Type B pancreatic cell (in vitro differentiated cells): ENCODE measurements at regions not wholly inside any gene's neighbourhood (a gene's known extent, or its start where the extent isn't known, plus 50 kb on each side); places are given as distances from the start of the nearest gene placed in this dataset.

Source experiments
- DNase-seq: peaks from one replicate; pipeline ENCODE4 v3.0.0; 2021; ENCODE audit warnings: mixed read lengths; ENCODE audit not compliant: unreplicated experiment; ENCODE audit errors: extremely low spot score
- H3K27ac Mint-ChIP-seq: 2 replicates; pipeline ENCODE4 v1.8.0; 2021; ENCODE audit warnings: mild to moderate bottlenecking, mixed read lengths
- H3K27me3 Mint-ChIP-seq: 2 replicates; pipeline ENCODE4 v1.8.0; 2021; ENCODE audit warnings: mixed read lengths
- H3K36me3 Mint-ChIP-seq: 2 replicates; pipeline ENCODE4 v1.8.0; 2021; ENCODE audit warnings: mixed read lengths
- H3K4me1 Mint-ChIP-seq: one replicate; pipeline ENCODE4 v1.8.0; 2021; ENCODE audit warnings: mixed read lengths; ENCODE audit not compliant: unreplicated experiment
- H3K4me3 Mint-ChIP-seq: 2 replicates; pipeline ENCODE4 v1.8.0; 2021; ENCODE audit warnings: mild to moderate bottlenecking, mixed read lengths
- H3K9me3 Mint-ChIP-seq: 2 replicates; pipeline ENCODE4 v1.8.0; 2021; ENCODE audit warnings: mixed read lengths
- CTCF ChIP-seq: fragments of 200-600 bp; sonication (generic); conservative IDR thresholded peaks from 2 replicates; pipeline ENCODE4 v1.5.0; 2021; ENCODE audit warnings: antibody characterized with exemption, mild to moderate bottlenecking

GRCh38 chr11:119935349-119935925 is 202.5 kb downstream of the TRIM29 start:
- Mint-ChIP-seq H3K36me3 (no peaks in the 10 kb centered on the region), H3K4me1 (no peaks in the 10 kb centered on the region), H3K27ac (no peak overlapping the region), H3K27me3 (peaks cover 46% of the 10 kb centered on the region), H3K9me3 (peaks cover 5% of the 10 kb centered on the region), H3K4me3 (no peak overlapping the region)
- no peak for TF ChIP-seq CTCF
- DNase-seq: no peak

- Mint-ChIP-seq H3K27me3 (peaks cover 47% of the 10 kb centered on the region), H3K4me3 (no peak overlapping the region), H3K4me1 (no peaks in the 10 kb centered on the region), H3K36me3 (no peaks in the 10 kb centered on the region), H3K27ac (no peak overlapping the region), H3K9me3 (peaks cover 5% of the 10 kb centered on the region)
- TF ChIP-seq CTCF: no peak
- DNase-seq: no peak
These were observed 203.0 kb downstream of the TRIM29 start for GRCh38 chr11:119934866-119935265.

GRCh38 chr11:119934267-119934666 is 203.6 kb downstream of the TRIM29 start:
- H3K27ac Mint-ChIP-seq: no peak overlapping the region
- H3K4me1 Mint-ChIP-seq: no peaks in the 10 kb centered on the region
- TF ChIP-seq CTCF: no peak
- peaks cover 47% of the 10 kb centered on the region for H3K27me3 Mint-ChIP-seq
- no peak overlapping the region for H3K4me3 Mint-ChIP-seq
- DNase-seq: no peak
- H3K36me3 Mint-ChIP-seq: no peaks in the 10 kb centered on the region
- peaks cover 5% of the 10 kb centered on the region for H3K9me3 Mint-ChIP-seq

- no peak overlapping the region for H3K27ac Mint-ChIP-seq
- no peak overlapping the region for H3K4me3 Mint-ChIP-seq
- no peaks in the 10 kb centered on the region for H3K36me3 Mint-ChIP-seq
- H3K27me3 Mint-ChIP-seq: peaks cover 47% of the 10 kb centered on the region
- no peak for TF ChIP-seq CTCF
- no peaks in the 10 kb centered on the region for H3K4me1 Mint-ChIP-seq
- no peak for DNase-seq
- peaks cover 5% of the 10 kb centered on the region for H3K9me3 Mint-ChIP-seq
These were observed 204.3 kb downstream of the TRIM29 start for GRCh38 chr11:119933584-119933983.

GRCh38 chr11:119932828-119933562 is 204.0 kb upstream of the NECTIN1 start:
- no peak overlapping the region for H3K27ac Mint-ChIP-seq
- no peaks in the 10 kb centered on the region for H3K36me3 Mint-ChIP-seq
- DNase-seq: no peak
- peaks cover 47% of the 10 kb centered on the region for H3K27me3 Mint-ChIP-seq
- H3K9me3 Mint-ChIP-seq: peaks cover 5% of the 10 kb centered on the region
- no peak for TF ChIP-seq CTCF
- H3K4me1 Mint-ChIP-seq: no peaks in the 10 kb centered on the region
- H3K4me3 Mint-ChIP-seq: no peak overlapping the region
